ACHN (cell line): ENCODE measurements at regions not wholly inside any gene's neighbourhood (a gene's known extent, or its start where the extent isn't known, plus 50 kb on each side); places are given as distances from the start of the nearest gene placed in this dataset.
A peak's percentile ranks its signal among the peaks of the same experiment; 100 is the strongest.
"Not testable (repeated sequence)": the region's sequence is repeated elsewhere in the genome, so short reads cannot be mapped to it uniquely, and the experiment has no call there.

Experiments used
- DNase-seq: peaks from one replicate; pipeline ENCODE4 v3.0.0-alpha.2; 2015
- in situ Hi-C: cut with HindIII; loops from 2 replicates; pipeline ENCODE4 v1.10.0; 2017; ENCODE audit warnings: low sequenced_read_pairs, low pct_ligation_motif_present, low pct_unique_long_range_greater_than_20kb

- in situ Hi-C loops = no loop called here
- DNase-seq = no peak
Measured at GRCh38 chr11:98195300-98195699, 825.4 kb upstream of the CNTN5 start.

DNA sequence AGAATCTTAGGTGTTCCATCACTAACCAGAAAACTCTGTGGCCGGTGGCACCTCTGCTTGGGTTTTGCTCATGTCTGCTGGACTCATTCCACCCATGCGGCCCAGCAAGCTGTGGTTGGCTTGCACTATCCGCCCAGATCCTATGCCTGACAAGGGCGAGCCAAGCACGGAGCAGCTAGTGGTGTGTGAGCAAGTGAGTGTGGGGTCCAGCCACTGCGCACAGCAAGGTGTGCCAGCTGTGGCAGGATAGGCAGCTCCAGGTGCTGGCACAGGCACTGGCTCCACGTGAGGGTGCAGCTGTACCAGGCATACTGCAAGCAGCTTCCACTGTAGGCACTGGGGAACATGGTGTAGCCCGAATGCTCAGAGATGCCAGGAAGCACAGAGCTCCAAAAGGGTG lies 813.7 kb upstream of the CNTN5 start:
- in situ Hi-C loops = no loop called here
- no peak for DNase-seq

DNA sequence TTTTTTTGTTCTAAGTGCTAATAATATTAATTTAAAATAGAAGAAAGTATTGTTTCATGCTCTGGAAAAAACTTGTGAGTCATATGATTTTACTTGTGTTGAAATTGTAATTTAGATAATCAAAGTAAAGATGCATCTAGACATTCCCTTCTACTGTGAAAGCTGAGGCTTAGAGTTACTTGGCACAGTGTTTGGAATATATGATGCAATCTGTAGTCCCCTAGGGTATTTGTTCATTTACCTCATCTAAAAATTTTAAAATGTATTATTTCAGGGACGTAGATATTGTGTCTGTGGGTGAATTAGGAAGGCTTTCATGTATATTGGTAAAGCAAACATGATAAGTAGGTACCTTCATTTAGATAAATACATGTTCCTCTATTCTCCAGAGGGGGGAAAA lies 793.5 kb upstream of the CNTN5 start:
- no peak for DNase-seq
- in situ Hi-C loops = no loop called here

GRCh38 chr11:98230678-98231077 lies 790.1 kb upstream of the CNTN5 start:
- DNase-seq = no peak
- in situ Hi-C loops = no loop called here

DNA sequence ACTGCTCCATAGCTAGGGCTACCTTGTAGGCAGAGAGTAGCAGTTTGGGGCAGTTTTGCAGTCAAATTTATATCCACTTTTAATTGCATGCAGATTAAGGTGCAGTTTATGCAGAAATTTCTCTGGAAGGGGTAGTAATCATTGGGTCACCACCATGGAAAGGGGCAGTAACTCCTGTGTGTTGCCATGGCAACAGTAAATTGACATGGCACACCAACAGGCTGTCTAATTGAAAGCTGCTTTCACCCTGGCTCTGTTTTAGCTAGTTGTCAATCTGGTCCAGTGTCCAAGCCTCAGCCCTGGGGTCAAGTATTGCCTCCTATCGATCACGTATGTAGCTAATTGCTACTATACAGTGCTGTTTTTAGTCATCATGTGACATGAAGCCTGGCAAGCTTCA lies 786.1 kb upstream of the CNTN5 start:
- DNase-seq = no peak
- in situ Hi-C loops = no loop called here

- in situ Hi-C loops = no loop called here
- DNase-seq = no peak
Measured at GRCh38 chr11:98243897-98244296, 776.9 kb upstream of the CNTN5 start.

DNA sequence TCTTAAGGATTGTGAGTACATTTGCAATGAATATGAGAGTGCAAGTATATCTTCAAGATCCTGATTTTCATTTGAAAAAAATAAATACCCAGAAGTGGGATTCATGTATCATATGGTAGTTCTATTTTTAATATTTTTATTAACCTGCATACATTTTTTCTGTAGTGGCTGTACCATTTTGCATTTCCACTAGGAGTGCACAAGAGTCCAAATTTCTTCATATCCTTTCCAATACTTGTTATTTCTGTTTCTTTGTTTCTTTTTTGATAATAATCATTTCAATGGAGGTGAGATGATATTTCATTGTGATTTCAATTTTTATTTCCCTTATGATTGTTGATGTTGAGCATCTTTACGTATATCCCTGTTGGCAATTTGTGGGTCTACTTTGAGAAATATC lies 759.8 kb upstream of the CNTN5 start:
- in situ Hi-C loops = no loop called here
- peak; percentile 4 for DNase-seq

DNA sequence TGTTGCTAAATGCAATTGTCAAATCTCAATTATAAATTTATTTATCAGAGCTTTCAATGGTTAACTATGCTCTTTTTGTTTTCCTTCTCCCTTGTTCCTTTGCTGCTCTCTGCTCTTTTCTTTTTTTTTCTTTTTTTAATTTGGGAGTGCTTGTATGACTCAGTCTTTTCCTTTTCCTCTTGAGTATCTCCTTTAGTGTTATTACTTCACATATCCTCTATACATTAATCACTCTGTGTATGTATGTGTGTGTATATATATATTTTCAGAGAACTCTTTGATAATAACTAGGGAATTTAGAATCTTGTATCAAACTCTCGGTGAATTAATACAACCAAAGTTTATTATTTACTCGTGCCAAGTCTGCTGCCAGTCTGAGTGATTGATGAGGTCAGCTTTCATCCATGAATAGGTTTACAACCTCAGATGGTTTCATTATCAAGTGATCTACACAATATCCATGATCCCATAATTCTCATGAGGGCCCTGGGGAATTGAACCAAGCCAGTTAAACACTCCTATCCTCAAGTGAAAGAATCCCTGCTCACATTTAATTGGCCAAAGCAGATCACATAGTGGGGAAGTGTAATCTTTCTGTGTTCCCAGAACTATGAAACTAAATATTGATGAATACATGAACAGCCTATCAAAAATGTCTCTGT lies 743.4 kb upstream of the CNTN5 start:
- in situ Hi-C loops = no loop called here
- DNase-seq = no peak

DNA sequence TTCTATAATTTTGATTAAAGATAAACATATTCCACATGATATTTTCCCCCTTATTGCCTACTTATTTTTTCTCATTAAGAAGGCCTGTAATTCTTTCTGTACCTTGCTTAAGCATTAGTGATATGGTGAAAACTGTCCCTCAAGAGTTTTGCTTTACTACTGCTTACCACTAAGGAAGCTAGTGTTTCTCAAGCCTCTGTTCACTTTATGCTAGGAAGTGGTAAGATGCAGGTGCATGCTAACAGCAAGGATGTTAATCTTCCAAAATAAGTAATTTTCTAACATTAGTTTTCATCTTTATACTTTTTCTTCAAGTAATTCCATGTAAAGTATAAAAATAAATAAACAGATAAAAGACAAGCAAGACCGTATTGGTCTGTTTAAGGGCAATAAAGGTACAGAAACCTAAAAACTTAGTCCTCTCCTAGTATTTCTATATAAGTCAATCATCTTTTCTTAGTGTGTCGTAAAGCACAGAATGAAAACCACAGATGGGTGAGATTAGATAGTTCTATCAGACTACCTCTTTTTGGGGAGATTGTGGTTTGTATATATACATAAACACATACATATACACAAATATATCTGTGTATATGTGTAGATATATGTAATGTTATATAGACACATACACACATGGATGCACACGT lies 731.0 kb upstream of the CNTN5 start:
- DNase-seq = no peak
- in situ Hi-C loops = no loop called here

GRCh38 chr11:98296091-98296880 lies 724.5 kb upstream of the CNTN5 start:
- DNase-seq = no peak
- in situ Hi-C loops = no loop called here

- no peak for DNase-seq
- in situ Hi-C loops = no loop called here
Measured at GRCh38 chr11:98300719-98301118, 720.0 kb upstream of the CNTN5 start.

DNA sequence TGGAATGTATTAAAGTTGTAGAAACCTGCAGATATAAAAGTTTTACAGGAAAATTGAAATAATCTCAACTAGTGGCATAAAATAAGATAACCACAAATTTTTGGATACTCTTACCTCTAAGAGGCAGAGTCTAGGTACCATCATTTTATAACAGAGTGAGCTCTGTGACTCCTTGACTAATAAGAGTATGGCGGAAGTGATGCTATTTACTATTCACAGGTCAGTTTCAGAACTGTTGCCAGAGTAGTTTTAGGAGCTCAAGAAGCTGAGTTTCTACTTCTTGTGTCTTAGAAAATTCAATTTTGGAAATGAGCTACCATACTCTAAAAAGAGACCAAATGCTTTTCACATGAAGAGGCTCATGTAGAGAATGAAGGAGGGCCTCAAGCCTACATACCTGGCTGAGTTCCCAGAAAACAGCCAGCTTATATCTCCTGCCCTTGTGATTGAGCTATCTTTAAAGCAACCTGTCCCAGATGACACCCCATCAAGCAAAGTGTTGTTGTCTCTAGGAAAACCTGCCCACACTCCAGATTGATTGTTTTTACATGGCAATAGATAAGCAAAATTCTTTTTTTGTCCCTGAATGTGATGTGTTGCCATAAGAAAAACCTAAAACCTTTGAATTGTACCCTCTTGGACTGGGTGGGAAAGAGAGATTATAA lies 712.8 kb upstream of the CNTN5 start:
- in situ Hi-C loops = no loop called here
- no peak for DNase-seq

DNA sequence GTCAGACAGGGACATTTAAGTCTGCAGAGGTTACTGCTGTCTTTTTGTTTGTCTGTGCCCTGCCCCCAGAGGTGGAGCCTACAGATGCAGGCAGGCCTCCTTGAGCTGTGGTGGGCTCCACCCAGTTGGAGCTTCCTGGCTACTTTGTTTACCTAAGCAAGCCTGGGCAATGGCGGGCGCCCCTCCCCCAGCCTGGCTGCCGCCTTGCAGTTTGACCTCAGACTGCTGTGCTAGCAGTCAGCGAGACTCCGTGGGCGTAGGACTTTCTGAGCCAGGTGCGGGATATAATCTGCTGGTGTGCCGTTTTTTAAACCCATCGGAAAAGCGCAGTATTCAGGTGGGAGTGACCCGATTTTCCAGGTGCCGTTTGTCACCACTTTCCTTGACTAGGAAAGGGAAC lies 690.4 kb upstream of the CNTN5 start:
- DNase-seq, in situ Hi-C loops: not testable (repeated sequence)

DNA sequence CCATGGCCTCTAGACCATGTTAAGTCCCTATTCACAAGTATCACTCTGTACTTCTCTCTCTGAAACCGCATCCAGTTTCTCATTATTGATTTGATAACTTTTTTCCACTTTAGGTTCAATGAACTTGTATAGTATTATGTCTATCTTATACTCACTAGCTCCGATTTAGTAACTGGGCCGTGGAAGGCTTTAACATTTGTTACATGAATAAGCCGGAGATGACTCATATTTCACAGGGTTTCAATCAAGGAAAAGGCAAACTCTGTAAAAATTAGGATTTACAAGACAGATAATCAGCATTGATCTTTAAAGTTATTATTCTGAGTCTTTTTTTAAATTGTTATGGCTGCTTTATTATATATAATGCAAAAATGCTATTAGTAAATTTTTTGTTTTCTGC lies 662.2 kb upstream of the CNTN5 start:
- no peak for DNase-seq
- in situ Hi-C loops = no loop called here

GRCh38 chr11:98365190-98365589 lies 655.6 kb upstream of the CNTN5 start:
- DNase-seq = peak; percentile 42
- in situ Hi-C loops = no loop called here

DNA sequence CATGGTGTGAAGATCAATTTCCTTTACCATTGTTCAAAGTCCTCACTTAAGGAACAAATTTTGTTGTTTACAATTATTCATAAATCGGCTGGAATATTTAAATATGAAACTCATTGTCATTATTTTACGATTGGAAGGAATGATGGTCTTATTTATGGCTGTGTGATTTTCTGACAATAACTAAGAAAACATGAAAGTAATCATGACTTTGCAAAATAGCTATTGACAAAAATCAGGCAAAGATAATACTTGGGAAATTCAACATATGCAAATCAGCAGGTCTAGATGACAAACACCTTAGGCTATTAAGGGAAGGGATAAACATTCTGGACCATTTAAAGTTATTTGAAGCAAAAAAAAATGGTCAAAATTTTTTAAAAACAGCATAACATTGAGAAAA lies 654.8 kb upstream of the CNTN5 start:
- DNase-seq = no peak
- in situ Hi-C loops = no loop called here

- DNase-seq = no peak
Measured at GRCh38 chr11:98390391-98390790, 630.4 kb upstream of the CNTN5 start.

DNA sequence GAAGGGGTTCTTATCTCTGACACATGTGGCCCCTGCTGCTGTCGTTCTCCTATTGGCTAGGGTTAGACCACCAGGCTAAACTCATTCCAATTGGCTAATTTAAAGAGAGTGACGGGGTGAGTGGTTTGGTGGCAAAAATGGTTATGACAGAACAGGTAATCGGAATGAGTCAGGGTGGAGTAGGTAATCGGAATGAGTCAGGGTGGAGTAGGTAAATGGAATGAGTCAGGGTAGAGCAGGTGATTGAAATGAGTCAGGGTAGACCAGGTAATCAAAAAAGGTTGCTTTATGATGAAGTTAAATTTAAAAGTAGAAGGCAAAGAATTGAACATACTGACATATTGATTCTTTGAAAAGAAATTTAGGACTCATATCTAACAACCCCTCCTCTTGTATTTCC lies 626.2 kb upstream of the CNTN5 start:
- in situ Hi-C loops, DNase-seq: not testable (repeated sequence)

More at GRCh38 chr11:98390391-98390790, 630.4 kb upstream of the CNTN5 start:
- in situ Hi-C loops = no loop called here

DNA sequence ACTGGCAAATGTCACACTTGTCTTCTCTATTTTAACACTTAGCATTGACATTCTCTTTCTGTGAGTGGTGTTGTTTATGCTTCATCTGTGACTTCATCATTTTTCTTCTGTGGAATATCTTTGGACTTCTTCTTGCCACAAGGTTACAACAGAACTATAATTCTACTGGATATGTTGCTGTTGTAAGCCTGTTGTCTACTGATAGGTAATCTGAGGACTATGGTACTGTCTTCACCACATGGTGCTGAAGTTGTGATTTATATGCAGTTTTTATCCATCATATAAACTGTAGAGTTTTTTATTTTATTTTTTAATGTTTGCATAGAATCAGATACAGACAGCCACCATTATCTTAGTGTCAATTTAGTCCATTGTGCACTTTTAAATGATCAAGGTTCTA lies 622.2 kb upstream of the CNTN5 start:
- in situ Hi-C loops = no loop called here
- DNase-seq = no peak
